Endothelial cell of umbilical vein (primary cell): ENCODE measurements at regions not wholly inside any gene's neighbourhood (a gene's known extent, or its start where the extent isn't known, plus 50 kb on each side); places are given as distances from the start of the nearest gene placed in this dataset.

ENCODE experiments used
- BruUV-seq: library from RNA; stranded (reverse); fragments of 400-500 nt; replicated peaks from 2 replicates; lab custom pipeline; 2021; lab: Mats Ljungman, UMichigan
- CTCF ChIA-PET: fragments of 300-600, 350-600 bp; sonication (Branson Sonifier 250); formaldehyde crosslinking; loops from one replicate; lab custom pipeline; 2021; ENCODE audit warnings: antibody characterized with exemption, inconsistent platforms; lab: Charles Lee
- POLR2A ChIA-PET: fragments of 300-600, 350-600 bp; sonication (Branson Sonifier 250); formaldehyde crosslinking; loops from one replicate; lab custom pipeline; 2021; ENCODE audit warnings: antibody characterized with exemption, inconsistent platforms; lab: Charles Lee
- DNase-seq: peaks from one replicate; pipeline ENCODE4 v3.0.0-alpha.2; 2011; ENCODE audit warnings: low read depth, low spot score
- FAIRE-seq: peaks from 2 replicates; lab custom pipeline; 2011; peaks lifted over from hg19 to GRCh38; lab: Jason Lieb, UNC
- H2AFZ ChIP-seq: 2 replicates; pipeline ENCODE4 v1.6.0; 2012; ENCODE audit warnings: low read depth, low read length, control low read depth, inconsistent platforms
- H3K27ac ChIP-seq: 2 replicates; pipeline ENCODE4 v1.5.1; 2011; ENCODE audit warnings: low read depth, mild to moderate bottlenecking, control low read depth, low read length, moderate library complexity; ENCODE audit not compliant: insufficient read depth
- H3K27me3 ChIP-seq, 2 experiments: 2 replicates each; pipeline versions ENCODE4 v1.6.0 to v1.6.1; 2011; ENCODE audit warnings: low read length in 2 of 2, mixed read lengths in 1 of 2; ENCODE audit not compliant: control insufficient read depth in 2 of 2, insufficient read depth in 2 of 2
- H3K36me3 ChIP-seq, 2 experiments: 2 replicates in 1 of 2; 3 replicates in 1 of 2; pipeline ENCODE4 v1.5.1; 2011; ENCODE audit warnings: low read length in 2 of 2, mild to moderate bottlenecking in 1 of 2, moderate library complexity in 1 of 2; ENCODE audit not compliant: control insufficient read depth in 2 of 2, insufficient read depth in 2 of 2; ENCODE audit errors: extremely low read depth in 1 of 2
- H3K4me1 ChIP-seq: 3 replicates; pipeline ENCODE4 v1.5.1; 2011; ENCODE audit warnings: mild to moderate bottlenecking, low read length; ENCODE audit not compliant: control insufficient read depth, insufficient read depth; ENCODE audit errors: extremely low read depth
- H3K4me2 ChIP-seq: 2 replicates; pipeline ENCODE4 v1.6.1; 2011; ENCODE audit warnings: low read length, control low read depth, mixed read lengths; ENCODE audit not compliant: insufficient read depth
- H3K4me3 ChIP-seq, 3 experiments: fragments of 200-600 bp in 1 of 3; sonication (generic), shearing (Covaris generic) in 1 of 3; replicated peaks in 1 of 3; 2 replicates each; pipeline ENCODE4 v1.5.1; 2011 to 2016; ENCODE audit warnings: control low read depth in 3 of 3, low read length in 3 of 3, mild to moderate bottlenecking in 2 of 3, inconsistent platforms in 1 of 3, low read depth in 1 of 3, moderate library complexity in 1 of 3; ENCODE audit not compliant: insufficient read depth in 1 of 3
- H3K79me2 ChIP-seq: 2 replicates; pipeline ENCODE4 v1.6.0; 2012; ENCODE audit warnings: low read length, inconsistent platforms; ENCODE audit not compliant: control insufficient read depth, insufficient read depth
- H3K9ac ChIP-seq: replicated peaks from 2 replicates; pipeline ENCODE3; 2011; ENCODE audit warnings: low read length, control low read depth; ENCODE audit not compliant: insufficient read depth; ENCODE audit errors: extremely low read depth
- H3K9me1 ChIP-seq: replicated peaks from 3 replicates; pipeline ENCODE4 v1.6.0; 2011; ENCODE audit warnings: mild to moderate bottlenecking, low read length; ENCODE audit not compliant: control insufficient read depth, insufficient read depth; ENCODE audit errors: extremely low read depth
- H3K9me3 ChIP-seq: replicated peaks from 2 replicates; pipeline ENCODE4 v1.5.1; 2012; ENCODE audit warnings: low read length, inconsistent platforms; ENCODE audit not compliant: control insufficient read depth, insufficient read depth
- H4K20me1 ChIP-seq: replicated peaks from 2 replicates; pipeline ENCODE3; 2011; ENCODE audit warnings: mild to moderate bottlenecking, low read length; ENCODE audit not compliant: control insufficient read depth, insufficient read depth; ENCODE audit errors: extremely low read depth
- CTCF ChIP-seq, 2 donors: IDR thresholded peaks; 1 replicate in 1 of 2; 2 replicates in 1 of 2; pipeline ENCODE4 v1.5.1; 2011; ENCODE audit warnings: low read length in 2 of 2, mild to moderate bottlenecking in 2 of 2, moderate library complexity in 2 of 2, control low read depth in 1 of 2, inconsistent platforms in 1 of 2, low read depth in 1 of 2; ENCODE audit not compliant: insufficient read depth in 1 of 2; ENCODE audit errors: extremely low read depth in 1 of 2
- EZH2 ChIP-seq: IDR thresholded peaks from 2 replicates; pipeline ENCODE4 v1.6.1; 2012; ENCODE audit warnings: borderline replicate concordance, low read depth, mild to moderate bottlenecking, moderate library complexity, low read length, inconsistent platforms; ENCODE audit not compliant: severe bottlenecking
- FOS ChIP-seq: IDR thresholded peaks from 2 replicates; pipeline ENCODE4 v1.6.1; 2011; ENCODE audit warnings: mild to moderate bottlenecking, low read length, moderate library complexity, borderline replicate concordance; ENCODE audit not compliant: insufficient read depth
- GATA2 ChIP-seq: IDR thresholded peaks from 2 replicates; pipeline ENCODE4 v1.7.0; 2011; ENCODE audit warnings: low read depth, mild to moderate bottlenecking, moderate library complexity, mixed read lengths, low read length; ENCODE audit not compliant: insufficient read length, insufficient read depth
- JUN ChIP-seq: IDR thresholded peaks from 2 replicates; pipeline ENCODE4 v1.6.1; 2011; ENCODE audit warnings: borderline replicate concordance, low read depth; ENCODE audit not compliant: insufficient read length, insufficient read depth
- MYC ChIP-seq: IDR thresholded peaks from one replicate; pipeline ENCODE4 v1.6.1; 2011; ENCODE audit warnings: mild to moderate bottlenecking, low read depth, low read length
- POLR2A ChIP-seq: IDR thresholded peaks from 2 replicates; pipeline ENCODE4 v1.6.1; 2012; ENCODE audit warnings: low read depth, mild to moderate bottlenecking, control low read depth, low read length
- POLR2AphosphoS5 ChIP-seq: IDR thresholded peaks from 2 replicates; pipeline ENCODE4 v1.6.1; 2012; ENCODE audit warnings: low read depth, mild to moderate bottlenecking, control low read depth, low read length, moderate library complexity; ENCODE audit not compliant: insufficient read depth
- dilution Hi-C: fragments of 300-500 bp; cut with MboI; formaldehyde crosslinking; loops from one replicate; pipeline ENCODE4 v1.15.0; 2019; ENCODE audit warnings: low sequenced_read_pairs; ENCODE audit not compliant: extremely low pct_ligation_motif_present
- intact Hi-C: fragments of 100-400 bp; cut with micrococcal nuclease; formaldehyde crosslinking; loops from one replicate; pipeline ENCODE4 v1.10.0; 2022
- TF ChIP-seq, protein P1 (sequence below): IDR thresholded peaks from 2 replicates; pipeline ENCODE4 v1.6.1; 2011; ENCODE audit not compliant: insufficient read depth, insufficient read length

- no peak for FAIRE-seq
- H3K9me3 ChIP-seq, result no peaks in the 10 kb centered on the region
- no peak overlapping the region for H2AFZ ChIP-seq
- no peaks in the 10 kb centered on the region for H4K20me1 ChIP-seq
- intact Hi-C loops (no loop called here), dilution Hi-C loops (no loop called here)
- BruUV-seq, result no TSS peak
- no peaks in the 10 kb centered on the region for H3K36me3 ChIP-seq
- H3K4me1 ChIP-seq, result no peaks in the 10 kb centered on the region
- ChIA-PET POLR2A (no interaction called here), CTCF (interaction anchor here (0.5 to 1.0 kb wide), 4 partner anchors 19 to 982 kb away, joined by 3 to 4 read pairs (median 3); no protein-coding TSS in a partner anchor)
- no peak overlapping the region for H3K4me3 ChIP-seq
- DNase-seq, result no peak
- TF ChIP-seq EZH2, result no peak
- TF ChIP-seq MYC, result no peak
- no peak for TF ChIP-seq GATA2
- TF ChIP-seq, protein P1, sequence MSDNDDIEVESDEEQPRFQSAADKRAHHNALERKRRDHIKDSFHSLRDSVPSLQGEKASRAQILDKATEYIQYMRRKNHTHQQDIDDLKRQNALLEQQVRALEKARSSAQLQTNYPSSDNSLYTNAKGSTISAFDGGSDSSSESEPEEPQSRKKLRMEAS, result no peak
- TF ChIP-seq POLR2AphosphoS5, result no peak
- no peak for TF ChIP-seq POLR2A
- no peak for TF ChIP-seq JUN
- no peak for TF ChIP-seq CTCF (IDR thresholded peaks at IDR 0.05; ENCODE audit: extremely low read depth in 1 of 2, insufficient read depth in 1 of 2, low read depth in 1 of 2, low read length in 2 of 2)
- TF ChIP-seq FOS, result no peak
- no peak overlapping the region for H3K9ac ChIP-seq
- H3K79me2 ChIP-seq, result no peaks in the 10 kb centered on the region
- no peaks in the 10 kb centered on the region for H3K9me1 ChIP-seq
- no peaks in the 10 kb centered on the region for H3K27me3 ChIP-seq
- no peak overlapping the region for H3K27ac ChIP-seq
- no peak overlapping the region for H3K4me2 ChIP-seq
Observed at GRCh38 chr6:48490658-48491057, 379.7 kb upstream of the PTCHD4 start.
